Skeletal muscle cell (primary cell): ENCODE measurements at regions not wholly inside any gene's neighbourhood (a gene's known extent, or its start where the extent isn't known, plus 50 kb on each side); places are given as distances from the start of the nearest gene placed in this dataset.

Source experiments
- DNase-seq: peaks from one replicate; pipeline ENCODE4 v3.0.0-alpha.2; 2010; ENCODE audit warnings: low read depth
- H3K4me3 ChIP-seq: 2 replicates; pipeline ENCODE4 v1.5.1; 2011; ENCODE audit warnings: low read depth, mild to moderate bottlenecking, control low read depth, low read length, moderate library complexity

- H3K4me3 ChIP-seq, result no peak overlapping the region
- no peak for DNase-seq
Observed at GRCh38 chr3:153670577-153670976, 450.6 kb upstream of the ARHGEF26 start.

GRCh38 chr3:153673853-153674252 is 447.3 kb upstream of the ARHGEF26 start:
- H3K4me3 ChIP-seq, result no peak overlapping the region
- no peak for DNase-seq

GRCh38 chr3:153679714-153680113 is 441.5 kb upstream of the ARHGEF26 start:
- no peak for DNase-seq
- no peak overlapping the region for H3K4me3 ChIP-seq

GRCh38 chr3:153680526-153680925 is 440.7 kb upstream of the ARHGEF26 start:
- H3K4me3 ChIP-seq, result no peak overlapping the region
- DNase-seq, result no peak

GRCh38 chr3:153681057-153681456 is 440.1 kb upstream of the ARHGEF26 start:
- H3K4me3 ChIP-seq, result no peak overlapping the region
- DNase-seq, result no peak

- no peak for DNase-seq
- no peak overlapping the region for H3K4me3 ChIP-seq
Observed at GRCh38 chr3:153688301-153689120, 432.7 kb upstream of the ARHGEF26 start.

- DNase-seq, result no peak
Observed at GRCh38 chr3:153693207-153693606, 428.0 kb upstream of the ARHGEF26 start.

GRCh38 chr3:153702106-153702505 is 419.1 kb upstream of the ARHGEF26 start:
- DNase-seq, result no peak
- no peak overlapping the region for H3K4me3 ChIP-seq

More at GRCh38 chr3:153693207-153693606, 428.0 kb upstream of the ARHGEF26 start:
- H3K4me3 ChIP-seq, result no peak overlapping the region

GRCh38 chr3:153704115-153704514 is 417.1 kb upstream of the ARHGEF26 start:
- H3K4me3 ChIP-seq, result no peak overlapping the region
- DNase-seq, result no peak

- no peak overlapping the region for H3K4me3 ChIP-seq
- DNase-seq, result no peak
Observed at GRCh38 chr3:153706706-153707105, 414.5 kb upstream of the ARHGEF26 start.

GRCh38 chr3:153714016-153714415 is 407.2 kb upstream of the ARHGEF26 start:
- DNase-seq, result no peak
- H3K4me3 ChIP-seq, result no peak overlapping the region

- H3K4me3 ChIP-seq, result no peak overlapping the region
- DNase-seq, result no peak
Observed at GRCh38 chr3:153714588-153715290, 406.5 kb upstream of the ARHGEF26 start.

- no peak overlapping the region for H3K4me3 ChIP-seq
- DNase-seq, result no peak
Observed at GRCh38 chr3:153722157-153722556, 399.0 kb upstream of the ARHGEF26 start.

GRCh38 chr3:153731071-153731470 is 390.1 kb upstream of the ARHGEF26 start:
- no peak for DNase-seq
- no peak overlapping the region for H3K4me3 ChIP-seq

- DNase-seq, result peak; percentile 41
Observed at GRCh38 chr3:153734777-153735551, 386.2 kb upstream of the ARHGEF26 start.

GRCh38 chr3:153740109-153740508 is 381.1 kb upstream of the ARHGEF26 start:
- DNase-seq, result no peak
- no peak overlapping the region for H3K4me3 ChIP-seq

More at GRCh38 chr3:153734777-153735551, 386.2 kb upstream of the ARHGEF26 start:
- no peak overlapping the region for H3K4me3 ChIP-seq

GRCh38 chr3:153744889-153745288 is 376.3 kb upstream of the ARHGEF26 start:
- no peak for DNase-seq
- H3K4me3 ChIP-seq, result no peak overlapping the region

GRCh38 chr3:153746211-153746610 is 375.0 kb upstream of the ARHGEF26 start:
- no peak for DNase-seq
- H3K4me3 ChIP-seq, result no peak overlapping the region

GRCh38 chr3:153749070-153749610 is 372.1 kb upstream of the ARHGEF26 start:
- H3K4me3 ChIP-seq, result no peak overlapping the region
- DNase-seq, result no peak
